NCI-H2029 treated with DMSO at 0.1 percent for 48 hours (cell line): ENCODE measurements at regions not wholly inside any gene's neighbourhood (a gene's known extent, or its start where the extent isn't known, plus 50 kb on each side); places are given as distances from the start of the nearest gene placed in this dataset.

Source experiments
- DNase-seq: peaks from one replicate; lab custom pipeline; 2025; lab: John Stamatoyannopoulos, UW

DNA sequence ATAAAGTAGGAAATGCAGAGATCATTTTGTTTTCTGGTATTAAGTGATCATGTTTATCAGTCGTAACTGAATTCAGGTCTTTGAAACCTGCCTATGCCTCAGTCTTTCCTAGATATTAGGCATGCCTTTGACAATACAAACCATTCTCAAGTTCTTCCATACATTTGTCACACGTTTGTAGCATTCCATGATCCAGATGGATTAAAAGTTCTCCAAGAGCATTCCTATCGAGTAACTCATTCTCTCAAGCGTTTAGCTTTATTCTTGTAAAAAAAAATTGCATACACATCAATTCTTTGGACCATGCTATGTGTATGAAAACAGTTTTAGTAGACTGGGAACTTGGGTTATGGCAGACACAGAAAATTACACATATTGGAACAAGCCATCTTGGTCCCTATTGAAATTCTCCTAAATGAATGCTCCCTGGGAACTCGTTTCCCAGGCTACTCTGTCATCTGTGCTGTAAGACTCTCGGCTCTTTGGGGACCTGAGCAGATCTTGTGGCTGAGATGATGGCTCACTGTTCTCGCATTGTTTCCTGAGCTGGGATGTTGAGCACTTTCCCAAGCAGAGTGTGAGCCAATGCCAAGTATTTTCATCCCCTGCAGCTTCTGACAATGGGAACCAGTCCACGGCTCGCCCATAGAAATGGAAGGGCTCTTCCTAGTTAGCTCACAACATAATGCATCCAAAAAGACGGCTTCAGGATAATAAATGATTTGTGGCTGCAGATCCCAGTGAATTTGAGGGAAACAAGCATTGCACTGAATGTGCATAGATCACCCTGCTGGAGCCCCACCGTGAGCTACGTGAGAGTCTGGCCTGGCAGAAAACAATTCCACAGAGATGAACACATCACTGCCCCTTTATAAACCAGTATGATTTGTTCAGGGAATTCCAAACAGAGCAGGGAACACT lies 230.2 kb downstream of the IRX1 start:
- no peak for DNase-seq

DNA sequence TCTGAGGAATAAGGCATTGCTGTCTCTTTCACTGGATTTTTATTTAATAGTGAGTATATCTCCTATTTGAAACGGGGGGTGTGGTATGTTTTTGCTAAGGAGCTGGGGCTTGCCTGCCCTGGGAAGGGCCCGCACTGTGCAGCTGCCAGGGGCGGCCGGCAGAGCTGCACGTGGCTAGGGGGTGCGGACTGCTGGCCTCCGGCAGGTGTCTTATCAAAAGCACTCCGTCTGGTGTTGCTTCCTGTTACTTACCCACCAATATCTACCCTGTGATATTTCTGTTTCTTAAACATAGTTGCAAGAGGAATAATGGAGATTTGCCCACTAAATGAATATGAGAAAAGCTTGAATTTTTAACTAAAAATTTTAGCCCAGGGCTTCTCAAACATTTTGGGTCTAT lies 232.0 kb downstream of the IRX1 start:
- no peak for DNase-seq

DNA sequence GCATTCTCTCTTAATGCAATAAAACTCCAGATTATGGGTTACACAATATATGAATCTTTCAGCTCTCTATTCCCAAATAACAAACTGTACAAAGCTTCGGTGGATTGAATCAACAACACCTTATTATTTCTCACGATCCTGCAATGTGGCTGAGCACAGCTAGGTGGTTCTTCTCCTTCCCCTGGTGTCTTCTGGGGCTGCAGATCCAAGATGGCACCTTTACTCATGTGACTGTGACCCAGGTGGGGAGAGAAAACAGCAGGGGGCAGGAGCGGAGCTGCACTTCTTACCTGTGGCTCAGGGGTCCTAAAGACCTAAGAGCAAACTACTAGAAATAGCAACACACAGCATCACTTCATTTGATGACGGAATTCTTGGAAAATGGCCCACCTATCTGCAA lies 233.1 kb downstream of the IRX1 start:
- DNase-seq, result no peak

DNA sequence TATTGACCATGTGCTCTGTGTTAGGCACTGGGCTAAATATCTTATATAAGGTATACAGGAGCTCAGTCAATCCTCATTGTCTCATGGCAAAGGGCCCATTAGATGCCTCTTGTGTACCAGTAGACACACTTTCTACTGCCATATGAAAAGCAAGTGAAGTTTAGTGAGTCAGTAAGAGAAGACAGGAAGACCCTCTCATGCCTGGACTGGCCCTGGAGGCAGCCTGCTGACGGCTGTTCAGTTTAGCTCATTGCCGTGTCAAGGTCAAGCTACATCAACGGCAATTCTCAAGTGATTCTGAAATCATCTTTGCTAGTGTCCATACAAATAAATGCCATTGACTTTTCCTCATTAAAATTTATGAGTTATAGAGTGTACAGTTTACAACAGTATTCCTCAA lies 237.9 kb downstream of the IRX1 start:
- DNase-seq, result no peak

DNA sequence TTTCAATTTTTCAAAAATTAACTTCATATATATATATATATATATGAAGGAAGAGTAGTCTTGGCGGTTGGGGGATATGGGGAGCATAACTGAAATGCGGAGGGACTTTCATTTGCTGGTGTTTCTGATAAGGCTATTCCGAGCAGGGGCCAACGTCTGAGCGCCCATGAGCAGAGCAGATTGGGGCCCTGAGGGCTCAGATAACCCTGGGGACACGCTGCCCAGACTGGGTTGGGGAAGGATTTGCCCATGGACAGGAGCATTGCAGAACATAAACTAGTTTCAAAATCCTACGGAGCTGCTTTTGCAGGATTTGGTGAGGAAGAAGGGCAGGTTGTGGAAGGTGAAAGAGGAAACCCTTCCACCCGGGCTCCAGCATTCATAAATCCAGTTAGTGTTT lies 240.2 kb downstream of the IRX1 start:
- no peak for DNase-seq

DNA sequence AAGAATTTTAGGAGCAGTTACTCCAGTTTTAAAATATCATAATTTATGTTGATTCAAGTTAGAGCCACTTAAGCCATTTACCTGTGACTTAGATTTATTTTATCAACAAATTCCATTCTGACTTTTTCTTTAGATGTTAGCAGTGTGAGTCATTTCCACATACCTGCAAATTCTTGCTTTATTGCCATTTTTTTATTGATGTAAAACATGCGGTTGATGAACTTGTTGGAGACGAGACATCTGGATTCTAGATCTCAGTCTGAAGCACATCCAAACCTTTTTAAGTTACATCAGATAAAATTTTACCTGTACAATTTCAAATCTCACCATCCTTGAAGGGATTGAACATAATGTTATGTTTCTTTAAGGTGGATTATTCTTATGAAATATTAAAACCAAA lies 240.9 kb downstream of the IRX1 start:
- no peak for DNase-seq

DNA sequence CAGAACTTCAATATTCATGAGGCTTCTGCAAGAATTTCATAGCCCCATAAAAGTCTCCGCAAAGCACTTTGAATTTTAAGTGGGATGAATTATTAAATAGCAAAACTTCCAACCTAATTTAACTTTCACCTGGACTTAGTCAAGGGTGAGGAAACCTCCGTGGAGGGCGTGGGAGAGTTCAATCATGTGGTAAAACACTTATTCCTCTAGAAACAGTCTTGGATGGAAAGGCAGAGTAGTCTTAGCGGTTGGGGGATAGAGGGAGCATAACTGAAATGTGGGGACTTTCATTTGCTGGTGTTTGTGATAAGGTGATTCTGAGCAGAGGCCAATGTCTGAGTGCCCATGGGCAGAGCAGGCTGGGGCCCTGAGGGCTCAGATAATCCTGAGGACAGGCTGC lies 241.9 kb downstream of the IRX1 start:
- DNase-seq, result no peak

DNA sequence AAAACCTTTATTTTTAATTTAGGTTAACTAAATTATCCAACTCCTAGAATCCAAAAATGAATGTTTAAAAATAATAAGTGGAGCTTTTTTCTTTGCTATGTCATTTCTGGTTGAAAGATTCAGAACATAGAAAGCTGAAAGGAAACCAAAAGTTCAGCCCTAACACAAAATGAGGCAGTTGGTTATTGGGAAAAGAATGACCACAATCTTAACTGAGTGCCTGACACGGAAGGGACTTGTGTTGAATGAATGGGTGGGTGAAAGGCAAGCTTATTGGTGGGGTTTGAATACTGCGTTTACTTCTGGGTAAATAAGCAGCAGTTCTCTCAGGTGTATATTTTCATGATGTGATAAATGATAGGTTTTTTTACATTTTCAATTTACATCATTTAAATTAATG lies 243.5 kb downstream of the IRX1 start:
- no peak for DNase-seq

DNA sequence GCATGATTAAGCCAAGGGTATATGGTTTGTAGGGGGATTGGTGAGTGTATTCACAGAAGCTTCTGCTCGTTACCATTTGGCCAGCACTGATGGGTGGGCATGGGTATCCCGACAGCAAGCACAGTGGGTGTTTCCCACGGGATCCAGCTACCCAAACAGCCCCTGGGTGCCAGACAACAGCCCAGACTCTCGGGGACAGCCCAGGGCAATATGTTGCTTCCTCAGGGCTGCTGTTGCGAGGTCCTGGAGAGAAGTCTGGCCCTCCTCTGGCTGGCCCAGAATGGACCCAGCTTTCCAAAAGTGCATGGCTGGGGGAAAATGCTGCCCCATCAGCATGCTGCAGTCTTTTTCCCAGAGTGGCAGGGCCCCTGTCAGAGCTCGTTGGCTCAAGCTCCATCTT lies 247.0 kb downstream of the IRX1 start:
- no peak for DNase-seq

DNA sequence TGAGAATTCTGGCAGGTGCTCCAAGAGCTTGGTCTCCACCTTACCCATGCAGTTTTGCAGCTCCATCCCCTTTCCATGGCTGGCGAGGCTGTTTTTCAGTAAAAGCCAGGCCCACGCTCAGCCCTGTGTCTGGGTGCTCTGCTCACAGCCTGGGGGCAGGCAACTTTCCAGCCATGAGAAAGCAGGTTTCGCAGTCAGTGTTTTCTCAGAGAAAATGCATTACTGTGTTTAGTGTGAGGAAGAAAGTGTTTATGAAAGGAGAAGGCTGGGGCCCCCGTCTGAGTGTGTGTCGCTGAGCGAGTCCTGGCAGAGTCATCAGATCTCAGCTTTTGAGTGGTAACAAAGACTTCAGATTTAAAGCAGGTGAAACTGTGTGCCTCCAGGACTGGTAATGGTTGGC lies 248.1 kb downstream of the IRX1 start:
- DNase-seq, result no peak

DNA sequence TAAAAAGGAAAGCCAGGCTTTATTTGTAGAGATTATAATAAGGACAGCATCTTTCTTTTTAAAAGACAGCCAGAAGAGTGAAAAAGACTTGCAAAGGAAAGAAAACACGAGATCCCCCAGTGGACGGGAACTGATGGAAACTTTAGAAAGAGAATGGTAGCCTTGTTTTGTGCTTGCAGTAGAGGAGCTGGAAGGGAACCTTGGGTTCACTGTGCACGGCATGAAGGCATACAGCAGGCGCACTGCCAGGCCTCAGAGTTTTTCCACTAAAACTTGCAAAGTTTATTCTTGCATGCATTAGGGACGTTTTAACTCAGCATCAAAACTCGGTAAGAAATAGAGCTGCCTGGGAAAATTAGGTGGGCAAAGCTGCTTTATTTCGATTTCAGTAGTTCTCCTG lies 248.6 kb downstream of the IRX1 start:
- no peak for DNase-seq

DNA sequence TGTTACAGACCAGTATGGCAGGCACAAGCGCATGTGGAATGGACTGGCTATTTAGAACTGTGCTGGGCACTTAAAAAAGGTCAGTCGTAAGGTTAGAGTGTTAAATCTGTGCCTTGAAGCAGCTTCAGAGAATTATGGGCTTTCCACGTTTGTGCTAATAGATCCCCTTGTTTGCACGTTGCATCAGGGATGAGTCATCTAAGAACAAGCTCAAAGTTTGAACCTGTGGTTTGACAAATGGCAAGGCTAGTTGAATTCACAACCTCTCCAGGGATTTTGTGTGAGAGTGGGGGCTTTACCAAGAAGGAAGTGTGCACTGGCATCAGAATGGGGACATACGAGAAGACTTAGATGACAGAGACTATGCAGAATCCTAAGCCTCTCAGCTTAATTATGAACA lies 249.6 kb downstream of the IRX1 start:
- no peak for DNase-seq

DNA sequence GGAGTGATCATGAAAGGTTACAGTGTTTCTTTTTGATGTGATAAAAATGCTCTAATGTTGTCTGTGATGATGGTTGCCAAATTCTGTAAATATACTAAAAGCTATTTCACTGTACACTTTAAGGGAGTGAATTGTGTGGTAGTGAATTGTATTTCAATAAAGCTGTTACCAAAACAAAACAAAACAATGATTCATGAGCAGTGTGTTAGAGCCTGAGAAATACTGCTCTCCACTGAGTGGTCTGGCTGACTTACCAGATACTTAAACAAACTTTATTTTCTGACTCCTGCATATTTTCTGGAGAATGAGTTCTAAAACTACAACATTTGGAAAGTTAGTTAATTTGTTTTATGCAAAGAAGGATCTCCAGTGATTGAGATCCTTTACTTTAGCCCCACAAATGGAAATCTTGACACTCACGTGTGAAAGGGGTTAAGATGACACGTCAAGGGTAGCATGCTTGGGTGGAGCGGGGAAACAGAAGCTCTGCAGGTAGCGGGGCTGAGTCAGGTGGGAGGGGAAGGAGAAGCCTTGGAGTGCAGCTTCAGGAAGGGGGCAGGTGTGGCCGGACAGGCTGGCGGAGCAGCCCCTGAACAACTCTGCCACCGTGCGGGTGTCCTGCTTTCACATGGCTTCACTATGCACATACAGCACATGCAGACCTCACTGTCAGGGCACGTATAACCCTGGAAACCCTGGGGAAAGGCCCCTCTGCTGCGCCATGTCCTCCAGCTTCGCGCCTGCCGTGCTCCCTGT lies 256.7 kb downstream of the IRX1 start:
- DNase-seq, result no peak

DNA sequence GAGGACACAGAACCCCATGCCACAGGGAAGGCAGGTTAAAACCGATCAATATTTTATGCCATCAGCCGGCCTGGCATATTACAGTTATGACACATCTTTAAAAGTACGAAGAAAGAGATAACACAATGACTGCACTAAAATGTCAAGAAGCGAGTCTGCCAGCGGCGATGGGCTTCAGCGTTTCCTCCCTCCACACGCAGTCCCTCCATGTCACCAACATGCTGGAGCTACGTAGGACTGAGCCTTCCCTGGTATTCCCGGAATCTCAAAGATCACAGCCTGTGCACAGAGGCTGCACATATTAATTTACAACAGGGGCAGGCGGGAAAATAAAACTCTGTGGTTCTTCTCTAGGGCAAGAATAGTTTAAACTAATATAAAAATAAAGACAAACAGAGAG lies 257.7 kb downstream of the IRX1 start:
- DNase-seq, result no peak

DNA sequence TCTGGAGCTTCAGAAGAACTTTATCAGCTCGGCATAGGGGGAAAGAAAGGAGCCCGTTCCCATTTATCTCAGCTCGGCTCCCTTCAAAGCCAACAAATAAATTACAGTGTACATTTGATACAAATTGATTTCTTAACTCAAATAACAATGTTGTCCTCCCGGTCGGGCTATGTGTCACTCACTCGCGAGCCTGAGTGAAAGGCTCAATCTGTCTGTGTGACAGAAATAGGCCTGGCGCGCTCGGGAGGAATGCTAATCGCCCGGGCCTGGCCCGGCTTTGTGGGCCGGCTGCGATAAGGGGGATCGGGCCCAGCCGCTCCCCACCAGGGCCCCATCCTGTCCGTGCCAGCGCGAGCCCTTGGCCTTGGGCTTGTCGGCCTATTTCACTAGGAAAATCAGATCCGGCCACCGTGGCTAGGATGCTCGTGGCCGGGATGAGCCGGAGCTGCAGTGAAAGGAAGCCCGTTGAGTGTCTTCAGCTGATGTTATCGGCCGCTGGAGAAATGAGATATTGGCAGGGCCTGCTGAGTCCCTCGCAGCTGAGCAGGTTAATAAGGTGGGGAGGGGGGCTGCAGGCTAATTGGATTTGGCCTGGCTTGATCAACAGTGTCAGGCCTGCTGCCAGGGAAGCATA lies 258.7 kb downstream of the IRX1 start:
- DNase-seq, result no peak

DNA sequence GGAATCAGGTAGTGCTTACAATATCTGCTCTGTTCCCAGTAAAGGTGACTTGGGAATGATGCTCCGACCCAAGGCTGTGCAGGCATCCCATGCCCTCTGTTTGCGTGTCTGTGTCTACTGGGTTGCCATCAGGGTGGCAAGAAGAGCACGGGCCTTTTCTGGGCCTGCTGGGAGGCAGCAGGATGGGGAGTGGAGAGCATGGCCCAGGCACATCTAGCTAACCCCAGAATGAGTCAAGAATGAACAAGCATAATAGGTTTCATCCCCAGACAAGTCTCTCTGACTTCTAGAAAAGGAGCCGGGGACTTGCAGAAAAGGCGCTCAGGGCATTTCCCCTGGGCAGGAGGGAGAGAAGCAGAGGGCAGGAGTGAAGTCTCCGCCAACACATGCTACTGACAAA lies 260.4 kb downstream of the IRX1 start:
- DNase-seq, result no peak

DNA sequence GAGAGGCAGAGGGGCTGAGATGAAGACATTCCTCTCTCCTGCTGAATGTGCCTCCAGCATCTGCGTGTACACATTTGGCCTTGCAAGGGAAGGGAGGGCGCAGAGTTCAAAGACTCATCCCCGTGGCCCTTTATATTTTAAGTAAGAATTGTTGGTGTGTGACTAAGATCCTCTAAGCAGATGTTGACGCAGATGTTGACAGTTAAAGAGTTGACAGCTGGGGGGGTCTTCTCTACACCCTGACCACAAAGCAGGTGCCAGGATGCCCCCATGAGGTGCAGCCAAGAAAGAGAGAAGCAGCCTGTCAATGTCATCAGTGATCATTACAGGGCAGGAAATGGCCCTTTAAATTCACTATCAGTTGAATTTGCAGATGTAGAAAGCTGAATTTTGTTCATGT lies 262.9 kb downstream of the IRX1 start:
- no peak for DNase-seq

DNA sequence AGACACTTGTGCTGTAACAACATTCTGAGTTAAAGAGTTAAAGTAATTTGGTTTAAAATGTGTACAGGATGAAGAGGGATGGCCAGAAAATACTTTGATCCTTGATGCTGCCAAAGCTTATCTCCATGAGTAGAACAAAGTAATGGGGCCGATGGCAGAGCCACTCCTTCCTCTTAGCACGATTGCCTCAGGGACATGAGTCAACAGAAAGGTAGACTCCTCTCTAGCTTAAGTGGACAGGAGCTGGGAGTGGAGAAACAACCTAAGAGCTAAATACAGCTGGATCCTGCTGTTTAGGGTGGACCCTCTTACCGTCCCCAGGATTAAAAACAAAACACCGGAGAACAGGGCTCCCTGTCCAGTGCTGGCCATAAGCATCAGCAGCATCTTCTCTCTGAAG lies 267.3 kb downstream of the IRX1 start:
- no peak for DNase-seq

DNA sequence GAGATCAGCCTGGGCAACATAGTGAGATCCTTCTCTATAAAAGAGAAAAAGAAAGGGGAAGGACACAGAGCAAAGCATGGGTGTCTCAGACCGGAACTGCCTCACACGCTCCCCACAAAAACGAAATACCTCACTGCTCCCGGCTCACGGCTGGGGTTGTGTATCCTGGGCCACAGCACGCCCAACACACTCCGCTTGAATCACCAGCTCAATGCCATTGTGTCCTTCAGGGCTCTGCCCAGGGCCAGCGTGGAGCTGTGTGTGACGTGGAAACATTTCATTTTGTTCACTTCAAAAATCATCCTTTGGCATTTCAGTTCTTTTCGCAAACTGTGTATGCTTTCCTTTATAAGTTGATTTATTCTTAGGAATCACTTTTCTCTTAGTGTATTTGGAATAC lies 279.5 kb downstream of the IRX1 start:
- DNase-seq, result no peak

DNA sequence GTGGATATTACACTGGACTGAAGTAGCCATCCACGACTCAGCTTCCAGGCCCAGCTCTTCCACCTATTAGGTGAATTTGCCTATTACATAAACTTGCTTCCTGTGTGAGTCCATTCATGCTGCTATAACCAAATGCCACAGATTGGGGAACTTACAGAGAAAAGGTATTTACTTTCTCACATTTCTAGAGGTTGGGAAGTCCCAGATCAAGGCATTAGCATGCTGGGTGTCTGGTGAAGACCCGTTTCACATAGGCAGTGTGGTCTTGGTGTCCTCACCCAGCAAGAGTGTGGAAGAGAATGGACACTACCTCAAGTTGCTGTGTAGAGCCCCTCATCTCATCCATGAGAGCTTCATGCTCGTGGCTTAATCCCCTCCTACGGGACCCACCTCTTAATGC lies 282.6 kb downstream of the IRX1 start:
- no peak for DNase-seq

DNA sequence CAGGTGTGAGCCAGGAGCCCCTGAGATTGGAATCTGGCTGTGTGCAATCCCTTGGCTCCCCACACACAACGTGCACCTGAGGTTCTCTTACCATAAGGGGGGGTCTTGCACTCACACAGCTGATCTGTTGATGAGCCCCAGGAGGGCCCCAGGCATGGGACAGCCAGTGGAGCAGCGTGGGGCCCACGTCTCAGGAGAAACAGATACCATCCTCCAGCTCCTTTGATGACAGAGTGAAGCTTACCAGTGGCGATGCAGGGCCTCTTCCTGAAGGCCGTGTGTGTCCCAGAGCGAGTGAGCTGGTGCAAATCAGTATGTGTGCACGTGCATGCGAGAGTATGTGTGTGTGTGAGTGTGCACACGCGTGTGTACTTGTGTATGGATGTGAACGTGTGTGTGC lies 287.4 kb downstream of the IRX1 start:
- no peak for DNase-seq

DNA sequence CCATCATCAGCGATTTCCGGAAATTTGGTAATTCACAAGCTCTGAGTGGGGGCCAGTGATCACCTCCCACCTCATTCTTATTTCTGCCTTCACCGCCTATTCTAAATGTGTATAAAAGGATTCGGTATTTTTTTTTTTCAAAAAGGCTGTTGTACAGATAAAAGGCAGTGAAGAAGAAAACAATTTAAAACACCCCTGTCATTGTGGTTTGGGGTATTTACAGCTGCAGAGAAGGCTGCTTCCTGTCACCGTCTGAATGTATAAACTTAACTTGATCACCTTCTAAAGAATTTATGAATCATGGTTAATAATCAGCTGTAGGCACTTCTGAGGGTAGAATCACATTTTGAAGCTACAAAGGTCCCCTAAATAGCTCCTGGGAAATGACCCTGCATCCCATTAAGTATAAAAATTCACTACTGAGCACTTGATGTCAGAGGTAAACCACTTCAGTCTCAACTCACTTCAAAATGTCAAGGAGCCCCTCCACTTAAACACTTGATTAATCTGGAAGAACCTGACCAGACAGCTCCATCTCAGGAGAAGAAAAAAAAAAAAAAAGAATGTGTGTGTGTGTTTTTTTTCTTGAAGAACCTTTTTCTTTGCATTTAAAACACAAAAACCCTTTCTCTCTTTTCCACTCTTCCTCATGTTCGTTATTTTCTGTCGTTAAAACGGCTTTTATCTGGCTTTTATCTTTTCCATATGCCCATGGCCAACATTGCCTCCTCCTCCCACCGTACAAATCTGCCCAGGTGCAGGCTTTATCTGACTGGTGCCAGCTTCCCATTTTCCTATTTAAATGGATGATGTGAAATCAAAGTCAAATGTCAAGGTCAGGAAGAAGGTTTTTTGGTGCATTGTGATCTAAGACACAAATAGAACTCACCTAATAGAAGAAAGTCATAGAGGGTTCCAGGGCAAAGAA lies 291.2 kb downstream of the IRX1 start:
- no peak for DNase-seq
